ENCODE measurements at regions not wholly inside any gene's neighbourhood (a gene's known extent, or its start where the extent isn't known, plus 50 kb on each side); places are given as distances from the start of the nearest gene placed in this dataset.
A peak's percentile ranks its signal among the peaks of the same experiment; 100 is the strongest.

DNA sequence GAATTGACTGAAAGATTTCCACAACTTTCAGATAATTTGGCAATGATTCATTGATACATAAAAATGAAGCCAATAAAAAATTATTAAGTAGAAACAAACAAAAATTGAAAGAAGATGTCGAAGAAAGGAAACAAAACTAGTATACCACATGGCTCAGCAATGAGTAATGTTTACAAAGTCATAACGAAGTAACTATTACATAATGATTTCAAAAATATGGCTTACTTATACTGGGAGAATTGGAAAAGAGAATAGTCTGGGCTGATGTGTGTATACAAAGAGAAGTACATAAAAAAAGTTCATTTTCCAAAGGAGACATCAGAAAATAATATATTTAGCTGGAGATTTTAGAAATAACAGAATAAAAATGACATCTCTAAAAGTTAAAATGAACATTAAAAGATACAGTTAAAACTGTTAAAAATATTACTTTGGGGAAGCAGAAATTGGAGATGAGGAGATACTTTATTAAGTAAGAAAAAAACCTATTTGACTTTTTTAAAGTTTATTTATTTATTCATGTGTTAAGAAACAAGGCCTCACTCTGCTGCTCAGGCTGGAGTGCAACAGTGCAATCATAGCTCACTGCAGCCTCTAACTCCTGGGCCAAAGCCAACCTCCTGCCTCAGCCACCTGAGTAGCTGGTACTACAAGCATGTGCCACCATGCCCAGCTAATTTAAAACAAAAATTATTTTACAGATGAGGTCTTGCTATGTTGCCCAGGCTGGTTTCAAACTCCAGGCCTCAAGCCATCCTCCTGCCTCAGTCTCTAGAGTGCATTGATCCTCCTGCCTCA, 409.7 kb upstream of the PIK3C3 start:
- no peak for DNase-seq (ENCODE audit: low read depth, low spot score)

DNA sequence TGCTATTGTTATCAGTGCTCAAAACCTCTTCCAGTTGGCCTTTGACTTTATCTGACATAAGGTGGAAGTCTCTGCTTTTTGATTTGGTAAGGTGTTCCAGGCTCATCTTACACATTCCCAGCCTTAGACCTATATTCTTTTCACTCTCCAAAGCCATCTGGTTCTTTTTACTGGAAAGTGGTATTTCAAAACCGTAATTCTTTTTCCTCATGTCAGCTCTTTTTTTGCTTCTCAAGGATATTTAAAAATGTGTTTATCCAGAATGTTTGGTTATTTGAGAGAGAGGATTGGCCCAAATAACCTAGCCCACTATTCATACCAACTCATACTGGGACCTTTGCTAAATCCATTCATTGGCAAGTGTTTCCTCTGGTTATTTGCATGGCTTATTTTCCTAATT, 411.2 kb upstream of the PIK3C3 start:
- no peak for DNase-seq (ENCODE audit: low read depth, low spot score)

DNA sequence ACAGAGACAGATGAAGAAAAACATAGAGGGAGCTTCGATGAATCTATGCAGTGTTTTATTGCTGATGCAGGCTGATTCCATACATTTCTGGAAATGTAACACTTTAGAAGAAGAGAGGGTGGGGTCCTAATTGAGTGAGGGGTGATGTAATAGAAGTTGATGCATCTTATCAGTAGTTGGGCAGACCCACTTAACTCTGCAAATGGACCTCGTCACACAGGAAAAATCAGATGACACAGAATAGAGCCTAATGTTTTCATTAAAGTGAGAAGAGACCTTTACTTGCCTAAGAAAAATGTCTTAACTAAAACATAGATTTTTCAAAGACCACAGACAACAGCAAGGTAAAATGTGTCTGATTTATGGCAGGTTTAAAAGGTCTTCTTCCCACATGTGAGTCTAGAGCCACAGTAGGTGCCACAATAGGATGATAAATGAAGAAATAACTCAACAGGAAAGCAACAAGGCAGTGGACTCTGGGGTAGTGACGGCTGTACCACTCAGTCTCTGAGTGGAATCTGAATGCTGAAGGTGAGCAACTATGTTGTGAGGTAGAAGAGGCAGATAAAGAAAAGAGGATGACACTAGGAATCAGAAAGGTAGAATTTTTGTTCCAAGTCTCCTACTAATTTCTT, 414.7 kb upstream of the PIK3C3 start:
- DNase-seq (ENCODE audit: low read depth, low spot score) = no peak

DNA sequence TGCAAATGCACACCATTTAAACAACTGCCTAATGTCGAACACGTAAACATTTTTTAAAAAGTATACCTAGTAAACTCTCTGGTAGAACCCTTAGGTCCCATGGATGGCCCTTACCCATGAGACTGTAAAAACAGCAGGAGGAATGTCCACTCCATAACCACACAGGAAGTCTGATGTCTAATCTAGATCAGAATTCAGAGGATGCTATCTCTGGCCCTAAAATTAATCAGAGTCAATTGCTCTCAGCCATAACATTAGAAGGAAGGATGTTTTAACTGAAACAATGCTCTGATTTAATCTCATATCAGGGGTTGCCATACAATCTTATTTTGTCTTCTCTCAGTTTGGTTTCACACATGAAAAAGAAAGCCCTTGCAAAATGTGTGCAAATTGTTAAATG, 416.3 kb upstream of the PIK3C3 start:
- DNase-seq (ENCODE audit: low read depth, low spot score) = no peak

DNA sequence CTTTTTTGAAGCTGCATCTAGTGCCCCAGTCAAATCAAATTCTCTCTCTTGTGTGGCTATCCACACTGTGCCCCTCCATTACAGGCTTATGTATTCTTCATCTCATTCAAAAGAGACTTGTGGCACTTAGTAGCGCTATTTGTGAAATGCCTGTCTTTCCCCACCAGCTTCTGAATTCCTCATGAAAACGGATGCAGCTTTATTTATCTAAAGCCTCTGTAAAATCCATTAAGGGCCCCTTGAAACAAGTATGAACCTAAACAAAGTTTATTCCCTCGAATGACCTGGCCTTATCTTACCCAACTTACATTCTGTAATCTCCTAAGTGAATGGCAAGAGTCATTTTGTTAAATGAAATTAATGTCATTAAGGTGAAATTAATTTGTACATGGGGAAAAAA, 417.4 kb upstream of the PIK3C3 start:
- no peak for DNase-seq (ENCODE audit: low read depth, low spot score)

DNA sequence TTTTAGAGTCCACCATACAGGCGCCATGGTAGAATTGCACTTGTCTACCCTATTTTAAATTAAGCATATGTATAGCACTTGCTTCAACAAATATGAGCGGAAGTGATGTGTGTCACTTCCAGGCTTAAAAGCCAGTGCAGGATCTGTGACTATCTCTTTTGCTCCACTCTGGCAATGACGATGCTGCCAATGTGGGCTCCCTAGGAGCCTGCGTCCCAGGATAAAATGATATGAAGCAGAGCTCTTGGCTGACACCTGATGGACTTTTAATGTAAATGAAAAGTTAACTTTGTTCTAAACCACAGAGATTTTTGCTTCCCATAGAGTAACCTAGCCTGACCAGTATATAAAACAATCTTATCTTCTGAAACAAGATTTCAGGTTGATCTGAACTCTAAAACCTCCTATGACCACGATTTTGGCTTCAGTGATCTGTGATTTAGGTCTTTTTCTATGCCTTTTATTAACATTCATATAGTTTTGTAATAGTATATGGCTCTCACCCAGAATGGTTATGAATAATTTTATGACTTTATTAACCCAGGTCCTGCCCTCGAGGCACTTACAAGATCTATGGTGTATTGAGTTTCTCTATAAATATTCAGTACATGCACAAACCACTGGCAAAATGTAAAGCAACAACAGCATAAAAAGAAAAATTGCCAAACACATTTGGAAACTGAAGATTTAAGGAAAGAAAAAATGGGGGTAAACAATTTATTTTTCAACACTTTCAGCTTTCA, 422.5 kb upstream of the PIK3C3 start:
- peak; percentile 7 for DNase-seq (ENCODE audit: low read depth, low spot score)

DNA sequence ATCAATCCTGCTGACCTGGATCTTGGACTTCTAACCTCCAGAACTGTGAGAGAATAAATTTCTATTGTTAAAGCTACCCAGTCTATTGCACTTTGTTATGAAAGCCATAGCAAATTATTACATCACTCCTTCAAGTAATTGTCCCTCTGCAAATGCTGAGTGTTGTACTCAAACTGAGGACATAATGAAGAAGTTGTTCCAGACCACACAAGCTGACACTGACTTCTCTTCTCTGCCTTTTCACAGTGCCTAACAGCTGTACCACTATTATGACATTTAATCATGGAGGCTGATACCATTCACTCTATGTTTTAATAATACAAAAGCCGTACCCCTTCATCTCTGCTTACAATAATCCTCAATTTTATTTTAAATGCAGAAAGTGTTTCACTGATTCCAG, 424.1 kb upstream of the PIK3C3 start:
- DNase-seq (ENCODE audit: low read depth, low spot score) = no peak

DNA sequence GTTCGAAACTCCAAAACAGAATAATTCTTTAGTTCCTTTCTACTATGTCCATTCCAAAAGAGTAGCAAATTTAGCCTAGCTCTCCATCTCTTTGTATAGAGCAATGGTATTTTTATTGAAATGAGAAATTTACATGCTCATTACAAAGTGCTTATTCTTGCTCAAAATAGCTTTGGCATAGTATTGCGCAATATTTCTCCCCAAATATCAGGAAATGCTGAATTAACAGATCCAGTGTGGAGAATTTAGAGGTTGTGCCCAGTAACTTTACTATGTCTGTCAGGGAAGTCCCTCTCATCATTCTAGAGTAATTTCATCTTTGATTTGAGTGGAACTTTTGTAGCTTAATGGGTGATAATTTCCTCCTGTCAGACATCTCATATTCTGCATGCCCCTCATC, 425.9 kb upstream of the PIK3C3 start:
- no peak for DNase-seq (ENCODE audit: low read depth, low spot score)

DNA sequence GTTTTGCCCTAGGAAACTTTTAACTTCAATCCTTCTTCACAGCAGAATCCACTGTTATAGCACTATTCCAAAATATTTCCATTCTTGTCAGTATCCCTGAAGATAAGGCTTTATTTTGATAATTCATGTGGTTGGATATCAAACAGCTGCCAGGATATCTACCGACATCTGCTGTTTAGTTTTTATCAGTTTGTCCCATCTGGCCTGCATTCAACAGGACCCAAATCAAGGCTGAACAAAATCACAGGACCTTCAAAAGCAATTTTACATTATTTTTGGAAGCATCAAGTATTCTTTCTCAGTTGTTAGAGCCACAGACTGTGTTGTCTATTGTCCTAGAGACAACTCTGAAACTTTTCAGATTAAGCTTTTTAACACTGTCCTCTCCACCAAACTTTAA, 429.0 kb upstream of the PIK3C3 start:
- no peak for DNase-seq (ENCODE audit: low read depth, low spot score)

DNA sequence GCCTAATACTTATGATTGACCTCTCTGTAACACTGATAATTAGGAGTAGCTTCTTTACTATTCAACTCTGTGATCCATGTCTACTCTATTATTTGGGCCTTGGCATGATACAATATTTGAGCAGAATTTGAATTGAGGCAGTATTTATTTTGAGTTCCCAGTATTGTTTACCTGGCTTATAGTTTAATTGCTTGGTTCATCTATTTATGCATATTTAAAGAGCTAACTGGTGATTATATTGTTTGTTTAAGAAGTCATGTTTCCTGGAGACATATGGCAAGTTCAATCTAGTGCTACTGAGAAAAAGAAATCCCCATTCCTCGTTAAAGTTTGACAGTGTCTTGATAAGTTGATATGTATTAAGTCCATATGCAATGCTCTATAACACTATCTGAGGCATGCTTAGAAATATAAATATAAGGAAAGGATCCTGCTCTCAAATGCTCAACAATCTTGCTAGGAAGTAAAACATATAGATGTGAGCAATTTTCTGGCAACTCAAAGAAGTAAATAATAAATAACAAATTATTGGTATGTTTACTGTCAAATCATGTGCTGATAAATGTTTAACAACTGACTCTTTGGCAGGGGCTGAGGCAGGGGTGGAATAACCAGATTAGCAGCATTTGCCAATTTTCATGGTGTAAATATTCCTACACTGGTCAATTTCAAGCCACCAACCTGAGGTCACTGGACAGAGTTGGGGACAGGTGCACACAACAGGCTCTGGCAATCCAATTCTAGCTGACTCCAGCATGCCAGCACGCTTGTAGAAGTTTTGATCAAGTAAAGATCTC, 430.2 kb upstream of the PIK3C3 start:
- DNase-seq (ENCODE audit: low read depth, low spot score) = no peak

DNA sequence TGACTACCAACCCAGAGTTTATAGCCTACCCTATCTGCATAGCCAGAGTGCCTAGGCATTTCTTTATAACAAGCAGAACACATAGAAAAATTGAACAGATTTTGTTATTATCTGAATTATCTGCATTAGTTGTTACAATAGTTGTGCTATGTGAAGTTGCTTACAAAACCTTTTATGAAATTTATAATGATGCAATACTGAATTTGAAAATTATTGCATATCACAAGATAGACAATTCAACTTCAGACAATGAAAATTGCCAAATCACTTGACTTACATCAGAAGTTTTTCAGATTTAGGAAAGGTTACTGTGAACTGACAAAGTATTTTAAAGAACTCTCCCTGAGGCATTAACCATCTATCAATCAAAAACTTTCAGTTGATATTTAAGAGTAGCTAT, 437.9 kb upstream of the PIK3C3 start:
- DNase-seq (ENCODE audit: low read depth, low spot score) = no peak

DNA sequence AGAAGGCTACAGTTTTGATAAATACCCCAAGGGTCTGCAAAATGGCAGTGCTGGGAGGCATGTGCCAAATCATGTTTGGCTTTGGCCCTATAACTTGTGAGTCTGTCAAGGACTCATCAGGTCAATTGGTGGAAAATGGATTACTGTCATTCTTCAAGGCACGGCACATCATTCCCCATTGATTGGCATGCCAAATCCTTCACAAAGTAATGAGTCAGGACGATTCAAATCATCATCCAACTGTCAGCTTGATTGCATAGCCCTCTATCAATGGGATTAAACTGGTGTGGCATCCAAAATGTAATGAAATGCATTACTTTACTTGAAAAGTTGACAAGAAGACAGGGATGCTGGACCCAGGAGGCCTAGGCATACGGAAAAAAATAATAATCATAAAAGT, 441.6 kb upstream of the PIK3C3 start:
- no peak for DNase-seq (ENCODE audit: low read depth, low spot score)

DNA sequence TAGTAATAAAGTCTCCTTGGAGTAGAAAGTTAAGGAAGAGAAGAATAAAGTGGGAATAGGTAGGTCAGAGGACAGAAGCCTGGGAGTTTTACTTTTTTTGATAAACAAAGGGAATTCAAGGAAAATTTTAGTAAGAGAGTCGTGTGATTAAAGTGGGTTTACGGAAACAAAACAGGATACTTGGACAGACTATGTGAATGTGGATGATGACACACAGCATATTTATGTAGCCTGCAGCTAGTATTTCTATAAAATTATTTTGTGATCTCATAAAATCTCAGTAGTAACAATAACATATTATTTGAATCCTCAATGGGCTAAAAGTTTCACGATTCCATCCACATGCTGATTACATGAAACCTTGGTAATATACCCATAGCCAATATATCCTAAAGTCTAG, 450.7 kb upstream of the PIK3C3 start:
- no peak for DNase-seq (ENCODE audit: low read depth, low spot score)

DNA sequence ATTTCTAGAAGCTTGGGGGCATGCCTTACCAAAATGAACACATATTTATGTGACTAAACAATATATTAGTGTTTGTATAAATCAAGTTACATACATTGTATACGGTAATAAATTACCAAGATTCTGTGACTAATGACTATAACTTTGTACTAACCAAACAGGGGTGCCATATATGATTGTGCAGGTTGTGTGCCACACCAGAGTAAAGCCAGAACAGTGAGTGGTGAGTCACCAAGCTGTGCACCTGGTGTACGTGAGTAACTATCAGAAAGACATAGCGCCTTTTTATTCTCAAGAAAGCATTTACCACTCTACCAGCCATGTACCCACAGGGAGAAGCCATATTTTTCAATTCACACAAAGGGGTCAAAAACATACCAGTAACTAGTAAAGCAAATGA, 453.2 kb upstream of the PIK3C3 start:
- no peak for DNase-seq (ENCODE audit: low read depth, low spot score)

DNA sequence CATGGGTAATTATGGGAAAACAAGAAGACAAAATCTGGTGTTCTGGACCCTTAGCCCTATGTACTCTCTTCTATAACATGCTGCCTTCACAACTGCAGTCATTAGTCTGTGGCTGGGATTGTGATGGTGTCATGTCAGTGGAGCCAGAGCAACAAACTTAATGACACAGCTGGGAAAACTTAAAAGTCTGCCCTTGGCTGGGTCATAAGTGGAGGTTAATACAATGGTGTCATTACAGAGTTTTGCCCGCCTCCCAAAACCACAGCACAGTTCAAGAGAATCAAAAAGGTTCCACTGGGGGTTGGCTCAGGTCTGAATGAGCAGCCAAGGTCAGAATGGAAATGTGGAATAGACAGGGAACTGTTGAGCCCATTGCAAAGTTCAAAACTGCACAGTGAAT, 455.7 kb upstream of the PIK3C3 start:
- no peak for DNase-seq (ENCODE audit: low read depth, low spot score)

DNA sequence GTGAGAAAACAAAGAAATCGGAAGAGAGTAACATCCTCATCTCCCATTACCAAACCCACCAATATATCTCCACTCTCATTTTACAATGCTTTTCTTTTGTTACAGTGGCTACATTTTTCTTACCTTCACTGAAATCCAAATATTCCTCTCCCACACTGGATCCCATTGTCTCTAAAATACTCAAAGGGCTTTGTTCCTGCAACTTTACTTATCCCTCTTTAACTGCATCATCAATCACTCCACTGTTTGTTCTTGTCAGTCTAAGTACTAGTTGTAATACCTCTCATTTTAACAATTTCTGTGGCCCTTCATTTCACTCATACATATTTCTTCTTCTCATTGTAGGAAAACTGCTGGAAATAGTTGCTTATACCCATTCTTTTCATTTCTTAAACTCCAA, 464.2 kb upstream of the PIK3C3 start:
- DNase-seq (ENCODE audit: low read depth, low spot score) = no peak

DNA sequence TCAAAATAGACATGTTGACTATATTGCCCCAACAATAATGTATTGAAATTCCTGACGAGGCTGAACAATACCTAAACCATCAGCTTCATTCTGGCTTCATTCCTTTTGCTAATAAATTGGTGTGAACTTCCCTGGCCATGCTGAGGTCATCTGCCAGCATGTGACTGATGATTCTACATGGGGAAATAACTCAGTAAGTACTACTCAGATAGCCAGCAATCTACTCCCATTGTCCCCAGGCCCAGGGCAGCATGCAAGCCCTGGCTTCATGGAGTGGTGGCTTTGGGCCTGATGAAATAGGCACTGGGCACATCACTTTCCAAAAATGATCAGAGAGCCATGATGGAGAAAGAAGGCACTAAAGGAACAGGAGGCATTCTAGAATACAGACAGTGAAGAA, 468.5 kb upstream of the PIK3C3 start:
- no peak for DNase-seq (ENCODE audit: low read depth, low spot score)

DNA sequence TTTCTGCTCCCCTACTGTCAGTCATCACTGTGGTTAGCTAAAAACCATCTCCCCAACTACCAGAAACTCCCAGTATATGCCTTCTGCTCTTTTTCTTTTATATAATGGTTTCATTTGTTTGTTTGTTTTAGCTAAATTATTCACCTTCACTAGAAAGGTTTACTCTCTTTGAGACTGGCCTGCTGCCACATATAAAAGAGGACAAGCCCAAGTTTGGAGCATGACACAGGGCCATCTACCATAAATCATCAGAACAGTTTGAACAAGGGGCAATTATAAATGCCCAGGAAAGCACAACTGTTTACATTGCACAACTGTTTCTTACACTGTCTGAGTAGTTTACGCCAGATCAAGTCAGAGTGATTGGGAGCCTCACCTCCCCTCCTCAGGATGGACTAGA, 471.0 kb upstream of the PIK3C3 start:
- no peak for DNase-seq (ENCODE audit: low read depth, low spot score)

DNA sequence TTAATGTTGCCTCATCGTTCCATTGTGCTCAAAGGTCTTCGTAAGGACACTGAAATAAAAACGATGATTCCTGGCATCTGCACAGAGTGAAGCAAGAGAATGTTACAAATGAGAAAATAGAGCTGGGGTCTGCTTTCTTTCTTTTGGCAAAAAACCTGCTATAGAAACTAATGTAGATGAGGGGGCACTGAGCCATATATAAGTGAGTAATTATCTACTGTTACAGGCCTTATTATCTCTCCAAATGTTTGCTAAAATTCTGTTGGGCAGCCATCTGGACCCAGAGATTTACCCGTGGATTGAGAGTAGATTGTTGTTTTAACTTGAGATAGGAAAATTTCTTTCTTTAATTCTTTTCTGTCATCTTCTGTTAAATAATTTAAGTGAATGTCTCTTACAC, 472.5 kb upstream of the PIK3C3 start:
- no peak for DNase-seq (ENCODE audit: low read depth, low spot score)

DNA sequence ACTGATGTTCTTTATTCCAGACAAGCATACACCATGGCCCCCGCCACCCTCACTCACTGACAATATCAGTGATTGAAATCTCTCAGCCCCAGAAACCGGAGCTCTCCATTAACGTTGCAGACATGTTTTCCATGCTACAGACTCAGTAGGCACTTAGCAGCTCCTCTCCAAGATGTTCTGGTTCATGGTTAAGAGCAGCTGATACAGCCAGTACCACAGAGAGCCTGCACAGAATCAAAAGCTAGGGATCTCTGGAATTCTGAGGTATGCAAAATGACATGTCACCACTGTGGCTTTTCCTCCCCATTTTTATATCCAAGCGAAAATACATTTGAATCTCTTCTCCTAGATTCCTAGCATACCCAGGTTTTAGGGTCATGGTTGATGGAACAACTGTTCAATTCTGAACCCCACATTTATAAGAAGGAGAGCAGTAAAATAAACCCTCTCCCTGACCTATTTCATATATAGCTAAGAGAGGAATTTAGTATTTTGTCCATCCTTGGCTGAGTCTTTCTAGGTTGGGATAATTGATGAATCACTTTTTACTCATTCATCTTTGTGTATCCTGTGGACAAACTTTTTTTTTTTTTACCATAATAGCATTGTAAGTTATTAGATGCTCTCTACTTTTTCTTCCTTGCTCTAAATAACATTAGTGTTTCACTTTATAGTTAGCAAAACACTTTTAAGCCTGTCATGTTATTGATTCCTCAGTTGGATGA, 488.4 kb upstream of the PIK3C3 start:
- DNase-seq (ENCODE audit: low read depth, low spot score) = no peak

DNA sequence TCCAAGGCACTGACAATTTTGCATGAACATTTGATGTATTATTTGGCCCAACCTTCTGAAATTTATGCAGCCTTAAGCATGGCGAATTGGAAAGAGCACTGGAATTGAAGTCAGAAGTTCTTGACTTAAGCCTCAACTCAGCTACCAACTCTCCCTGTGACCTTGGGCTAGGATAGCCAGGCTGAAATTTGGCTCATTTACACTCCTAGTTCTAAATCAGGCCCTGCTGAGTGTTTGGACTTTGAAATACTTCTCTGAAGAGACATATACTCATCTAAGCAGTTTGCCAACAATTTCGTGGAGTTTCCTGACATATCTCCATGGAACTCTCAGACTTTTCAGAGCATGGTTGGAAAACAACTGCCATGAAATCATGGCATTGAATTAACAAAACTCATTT, 489.6 kb upstream of the PIK3C3 start:
- no peak for DNase-seq (ENCODE audit: low read depth, low spot score)

All from iPS DF 19.7 (cell line).